GM12873 (cell line): ENCODE measurements at regions not wholly inside any gene's neighbourhood (a gene's known extent, or its start where the extent isn't known, plus 50 kb on each side); places are given as distances from the start of the nearest gene placed in this dataset.

Source experiments
- TF ChIP-seq, protein P1 (sequence below): IDR thresholded peaks from 2 replicates; pipeline ENCODE4 v1.5.1; 2012; ENCODE audit warnings: low read depth, mild to moderate bottlenecking, moderate library complexity, low read length, control low read depth; ENCODE audit not compliant: insufficient read depth; ENCODE audit errors: missing control alignments

DNA sequence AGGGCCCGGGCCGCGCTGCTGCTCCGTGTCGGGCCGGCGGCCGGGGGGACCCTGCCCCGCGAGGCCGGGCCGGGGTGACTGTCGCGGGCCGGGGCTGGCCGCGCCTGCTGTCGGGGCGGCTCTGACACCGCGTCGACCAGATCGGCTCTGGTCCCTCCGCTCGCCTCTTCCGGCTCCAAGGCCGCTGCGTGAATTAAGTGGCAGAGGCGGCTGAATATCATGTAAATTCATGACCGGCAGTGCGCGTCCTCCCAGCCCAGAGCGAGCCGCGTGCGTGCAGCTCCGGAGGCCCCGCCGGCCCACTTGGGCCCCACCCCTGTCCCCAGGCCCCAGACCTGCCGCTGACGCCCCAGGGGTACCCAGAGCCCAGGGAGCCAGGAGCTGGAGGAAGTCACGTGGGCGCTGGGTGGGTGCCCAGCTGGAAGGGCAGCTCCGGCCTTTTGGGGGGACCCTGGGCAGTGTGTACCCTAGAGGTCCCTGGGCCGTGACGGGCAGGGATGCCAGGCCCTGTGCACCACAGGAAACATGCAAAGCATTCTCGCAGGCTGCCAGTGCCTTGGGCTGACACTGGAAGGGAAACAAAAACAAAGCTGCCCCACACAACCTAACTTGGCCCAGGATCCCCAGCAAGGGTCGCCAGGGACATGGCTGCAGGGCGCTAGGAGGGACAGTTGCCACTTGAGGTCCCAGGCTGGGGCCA, 584.0 kb upstream of the MKI67 start:
- TF ChIP-seq, protein P1, sequence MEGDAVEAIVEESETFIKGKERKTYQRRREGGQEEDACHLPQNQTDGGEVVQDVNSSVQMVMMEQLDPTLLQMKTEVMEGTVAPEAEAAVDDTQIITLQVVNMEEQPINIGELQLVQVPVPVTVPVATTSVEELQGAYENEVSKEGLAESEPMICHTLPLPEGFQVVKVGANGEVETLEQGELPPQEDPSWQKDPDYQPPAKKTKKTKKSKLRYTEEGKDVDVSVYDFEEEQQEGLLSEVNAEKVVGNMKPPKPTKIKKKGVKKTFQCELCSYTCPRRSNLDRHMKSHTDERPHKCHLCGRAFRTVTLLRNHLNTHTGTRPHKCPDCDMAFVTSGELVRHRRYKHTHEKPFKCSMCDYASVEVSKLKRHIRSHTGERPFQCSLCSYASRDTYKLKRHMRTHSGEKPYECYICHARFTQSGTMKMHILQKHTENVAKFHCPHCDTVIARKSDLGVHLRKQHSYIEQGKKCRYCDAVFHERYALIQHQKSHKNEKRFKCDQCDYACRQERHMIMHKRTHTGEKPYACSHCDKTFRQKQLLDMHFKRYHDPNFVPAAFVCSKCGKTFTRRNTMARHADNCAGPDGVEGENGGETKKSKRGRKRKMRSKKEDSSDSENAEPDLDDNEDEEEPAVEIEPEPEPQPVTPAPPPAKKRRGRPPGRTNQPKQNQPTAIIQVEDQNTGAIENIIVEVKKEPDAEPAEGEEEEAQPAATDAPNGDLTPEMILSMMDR, result no peak

DNA sequence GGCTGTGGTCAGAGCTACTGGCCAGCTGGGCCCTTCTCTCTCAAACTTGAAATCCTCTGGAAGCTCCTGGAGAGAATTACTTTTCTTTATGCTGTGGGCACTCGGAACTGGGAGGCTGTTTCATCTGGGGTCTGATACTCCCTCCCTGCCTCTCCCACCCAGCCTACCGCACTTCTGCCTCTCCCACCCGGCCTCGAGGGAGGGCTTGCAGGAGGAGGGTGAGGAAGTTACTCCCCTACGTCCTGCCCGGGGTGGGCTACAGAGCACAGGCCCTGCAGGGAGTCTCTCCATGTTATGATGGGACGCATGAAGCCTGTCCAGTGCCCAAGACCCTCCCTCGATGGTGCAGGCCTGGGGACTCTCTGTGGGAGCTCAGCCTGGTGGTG, 584.6 kb upstream of the MKI67 start:
- TF ChIP-seq, protein P1, result no peak

DNA sequence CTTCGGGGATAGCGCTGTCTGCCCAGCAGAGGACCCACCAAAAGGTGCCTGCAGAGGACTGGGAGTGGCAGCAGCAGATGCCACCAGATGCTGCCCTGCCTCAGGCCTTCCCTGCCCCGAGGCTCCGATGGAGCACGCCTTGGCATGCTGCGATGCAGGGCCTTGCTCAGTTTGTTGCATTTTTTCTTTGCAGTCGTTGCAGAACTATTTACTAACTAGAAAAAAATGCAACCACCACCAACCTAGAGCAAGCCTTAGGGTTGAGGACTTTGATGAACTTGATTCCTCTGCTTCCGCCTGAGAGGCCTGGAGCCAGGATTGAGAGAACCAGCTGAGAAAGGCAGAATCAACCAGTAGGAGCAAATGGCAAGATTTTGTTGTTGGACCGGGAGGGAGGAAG, 585.6 kb upstream of the MKI67 start:
- TF ChIP-seq, protein P1, result no peak

DNA sequence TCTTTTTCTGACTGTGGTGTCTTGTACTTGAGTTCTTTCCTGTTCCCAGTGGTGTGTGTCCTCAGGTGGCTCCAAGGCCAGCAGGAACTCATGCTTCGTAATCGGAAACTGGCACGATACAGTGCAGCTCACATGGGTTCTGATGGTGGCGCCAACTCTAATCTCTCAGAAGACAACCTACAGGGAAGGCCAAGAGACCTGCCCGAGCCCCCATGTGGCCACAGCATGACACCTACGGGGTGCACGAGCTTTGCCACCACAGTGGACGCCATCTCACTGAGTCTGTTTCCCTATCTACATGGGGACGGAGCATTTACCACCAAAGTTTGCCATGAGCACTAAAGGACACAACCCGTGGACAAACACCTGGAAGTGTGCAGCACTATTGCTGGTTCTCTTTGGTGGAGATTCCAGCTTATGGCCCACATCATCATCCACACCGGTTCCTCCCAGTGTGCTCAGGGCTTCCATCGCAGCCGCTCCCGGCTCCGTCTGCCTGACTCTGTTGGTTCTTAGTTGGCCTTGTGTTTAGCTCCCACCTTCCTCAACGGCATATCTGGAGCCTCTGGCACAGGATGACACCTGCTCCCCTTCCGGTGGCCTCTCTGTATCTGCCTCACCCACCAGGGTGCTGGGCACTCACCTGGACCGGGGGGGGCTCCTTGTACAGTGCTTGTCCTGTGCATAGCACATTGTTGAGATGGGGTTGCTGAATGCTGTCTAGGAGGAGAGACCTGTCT, 586.6 kb upstream of the MKI67 start:
- TF ChIP-seq, protein P1, result no peak

DNA sequence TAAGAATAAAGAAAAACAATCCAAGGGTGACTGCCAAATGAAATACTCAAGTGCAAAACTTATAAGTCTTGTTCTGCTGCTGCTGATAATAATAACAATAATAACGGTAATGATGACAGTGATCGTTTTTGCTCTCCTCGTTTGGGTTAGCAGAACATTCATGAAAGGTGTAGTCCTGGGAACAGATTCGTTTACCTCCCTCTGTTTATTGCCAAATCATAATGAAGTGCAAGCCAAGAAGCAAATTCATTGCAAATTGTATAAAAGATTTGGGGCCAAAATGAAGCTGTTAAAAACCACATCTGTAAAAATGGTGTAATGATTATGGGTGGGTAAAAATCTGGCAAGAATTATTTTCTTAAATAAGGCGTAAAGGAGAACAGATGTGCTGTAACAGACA, 587.2 kb upstream of the MKI67 start:
- TF ChIP-seq, protein P1, result no peak

DNA sequence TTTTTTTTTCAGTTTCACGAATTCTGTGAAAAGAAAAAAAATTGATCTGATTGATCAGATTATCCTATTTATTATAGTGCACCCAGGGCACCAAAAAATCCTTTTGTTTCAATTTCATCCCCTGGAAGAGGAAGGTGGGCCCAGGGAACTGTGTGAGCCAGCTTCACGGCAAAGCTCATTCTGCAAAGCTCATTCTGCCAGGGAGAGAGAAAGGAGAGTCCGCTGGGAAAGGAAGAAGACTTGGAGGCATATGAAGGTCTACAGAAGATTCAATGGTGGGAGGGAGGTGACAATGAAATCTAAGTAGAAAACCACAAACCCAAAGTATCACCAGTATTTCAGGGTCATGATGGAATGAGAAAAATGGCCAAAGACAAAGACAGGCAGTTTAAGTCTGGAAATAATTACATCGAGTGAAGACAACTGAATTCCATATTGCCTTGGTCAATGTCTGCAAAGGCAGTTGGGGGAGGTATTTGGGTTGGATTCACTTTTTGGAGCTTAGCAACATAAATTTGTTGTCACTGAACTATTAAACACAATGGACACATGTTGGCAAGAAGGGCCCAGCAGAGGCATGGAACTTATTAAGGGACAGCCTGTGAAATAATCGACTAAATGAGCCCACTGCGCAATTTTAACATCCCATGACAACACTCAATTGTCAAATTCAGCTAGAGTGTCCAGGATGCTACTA, 587.8 kb upstream of the MKI67 start:
- TF ChIP-seq, protein P1, result no peak
